C4-2B (cell line): ENCODE measurements at regions not wholly inside any gene's neighbourhood (a gene's known extent, or its start where the extent isn't known, plus 50 kb on each side); places are given as distances from the start of the nearest gene placed in this dataset.

ENCODE experiments used
- ZFX ChIP-seq: fragments of 450-650 bp; IDR thresholded peaks from 2 replicates; pipeline ENCODE4 v1.6.1; 2017
- TF ChIP-seq, protein P1 (sequence below): fragments of 450-650 bp; conservative IDR thresholded peaks from 2 replicates; pipeline ENCODE4 v1.5.1; 2017; ENCODE audit warnings: mild to moderate bottlenecking

DNA sequence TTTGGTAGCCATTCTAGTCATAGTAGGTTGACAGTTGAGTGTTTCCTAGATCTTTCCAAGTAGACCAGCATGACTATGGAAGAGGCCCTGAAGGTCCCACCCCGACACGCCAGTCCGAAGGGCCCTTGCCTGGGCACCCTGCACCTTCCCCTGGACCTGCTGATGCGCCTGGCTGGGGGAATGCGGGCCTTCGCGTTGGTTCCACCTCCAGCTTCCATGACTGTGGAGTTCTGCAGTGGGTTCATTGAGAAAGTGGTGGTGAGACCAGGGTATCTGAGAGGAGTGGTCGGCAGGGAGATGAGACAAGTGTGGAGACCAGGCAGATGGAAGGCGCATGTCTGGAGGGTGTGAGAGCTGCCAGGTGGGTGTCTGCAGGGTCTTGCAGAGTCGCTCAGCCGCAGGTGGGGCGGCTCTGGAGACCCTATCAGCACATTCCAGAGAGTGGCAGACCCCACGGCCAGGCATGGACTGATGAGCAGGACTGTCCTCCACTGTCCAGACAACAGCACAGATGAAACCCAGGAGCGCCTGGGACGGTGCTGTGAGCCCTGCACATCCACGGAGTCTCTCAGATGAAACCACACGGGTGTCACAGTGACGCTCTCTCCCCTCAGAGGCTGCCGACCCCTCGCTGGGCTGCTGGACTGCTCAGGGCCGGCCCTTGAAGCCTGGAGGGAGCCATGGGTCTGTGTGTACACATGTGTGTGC lies 182.5 kb upstream of the HDAC4 start:
- TF ChIP-seq, protein P1, sequence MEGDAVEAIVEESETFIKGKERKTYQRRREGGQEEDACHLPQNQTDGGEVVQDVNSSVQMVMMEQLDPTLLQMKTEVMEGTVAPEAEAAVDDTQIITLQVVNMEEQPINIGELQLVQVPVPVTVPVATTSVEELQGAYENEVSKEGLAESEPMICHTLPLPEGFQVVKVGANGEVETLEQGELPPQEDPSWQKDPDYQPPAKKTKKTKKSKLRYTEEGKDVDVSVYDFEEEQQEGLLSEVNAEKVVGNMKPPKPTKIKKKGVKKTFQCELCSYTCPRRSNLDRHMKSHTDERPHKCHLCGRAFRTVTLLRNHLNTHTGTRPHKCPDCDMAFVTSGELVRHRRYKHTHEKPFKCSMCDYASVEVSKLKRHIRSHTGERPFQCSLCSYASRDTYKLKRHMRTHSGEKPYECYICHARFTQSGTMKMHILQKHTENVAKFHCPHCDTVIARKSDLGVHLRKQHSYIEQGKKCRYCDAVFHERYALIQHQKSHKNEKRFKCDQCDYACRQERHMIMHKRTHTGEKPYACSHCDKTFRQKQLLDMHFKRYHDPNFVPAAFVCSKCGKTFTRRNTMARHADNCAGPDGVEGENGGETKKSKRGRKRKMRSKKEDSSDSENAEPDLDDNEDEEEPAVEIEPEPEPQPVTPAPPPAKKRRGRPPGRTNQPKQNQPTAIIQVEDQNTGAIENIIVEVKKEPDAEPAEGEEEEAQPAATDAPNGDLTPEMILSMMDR: no peak
- TF ChIP-seq ZFX: no peak
